GM23338 (cell line): ENCODE measurements at regions not wholly inside any gene's neighbourhood (a gene's known extent, or its start where the extent isn't known, plus 50 kb on each side); places are given as distances from the start of the nearest gene placed in this dataset.

Experiments
- ATAC-seq: fragments of 200-7000 bp; cut with Tn5 transposase; 3 replicates; pipeline ENCODE4 v1.9.1; 2020
- DNase-seq: peaks from one replicate; pipeline ENCODE4 v3.0.0-alpha.2; 2015; ENCODE audit warnings: low spot score
- H2AFZ ChIP-seq: fragments of 200-600 bp; sonication (generic); 2 replicates; pipeline ENCODE4 v1.8.0; 2016; ENCODE audit warnings: antibody characterized with exemption, mild to moderate bottlenecking, moderate library complexity
- H3F3A ChIP-seq: fragments of 200-600 bp; sonication (generic); replicated peaks from 2 replicates; pipeline ENCODE4 v1.8.0; 2017; ENCODE audit warnings: antibody characterized with exemption, mixed run types, low read depth
- H3K27ac ChIP-seq: fragments of 200-600 bp; sonication (generic); 2 replicates; pipeline ENCODE4 v1.6.1; 2016; ENCODE audit warnings: low read depth
- H3K27me3 ChIP-seq: fragments of 200-600 bp; sonication (generic); 2 replicates; pipeline ENCODE4 v1.8.0; 2016; ENCODE audit warnings: mild to moderate bottlenecking, mixed run types, moderate library complexity; ENCODE audit not compliant: insufficient read depth
- H3K36me3 ChIP-seq: fragments of 200-600 bp; sonication (generic); 2 replicates; pipeline ENCODE4 v1.8.0; 2016; ENCODE audit warnings: mild to moderate bottlenecking; ENCODE audit not compliant: insufficient read depth
- H3K4me1 ChIP-seq: fragments of 200-600 bp; sonication (generic); 2 replicates; pipeline ENCODE4 v1.8.0; 2016; ENCODE audit warnings: mild to moderate bottlenecking, moderate library complexity; ENCODE audit not compliant: insufficient read depth
- H3K4me2 ChIP-seq: fragments of 200-600 bp; sonication (generic); 2 replicates; pipeline ENCODE4 v1.7.1; 2017; ENCODE audit warnings: mixed run types
- H3K4me3 ChIP-seq: fragments of 200-600 bp; sonication (generic); 2 replicates; pipeline ENCODE4 v1.6.1; 2016; ENCODE audit warnings: mixed run types
- H3K79me2 ChIP-seq: fragments of 200-600 bp; sonication (generic); replicated peaks from 2 replicates; pipeline ENCODE4 v1.8.0; 2017; ENCODE audit warnings: mild to moderate bottlenecking; ENCODE audit not compliant: insufficient read depth
- H3K9me2 ChIP-seq: fragments of 200-600 bp; sonication (generic); 2 replicates; pipeline ENCODE4 v1.8.0; 2017; ENCODE audit not compliant: insufficient read depth
- H4K20me1 ChIP-seq: fragments of 200-600 bp; sonication (generic); replicated peaks from 2 replicates; pipeline ENCODE4 v1.8.0; 2017; ENCODE audit warnings: mild to moderate bottlenecking; ENCODE audit not compliant: insufficient read depth
- H3K27ac Mint-ChIP-seq: 2 replicates; pipeline ENCODE4 v1.8.0; 2020; ENCODE audit warnings: inconsistent platforms, mild to moderate bottlenecking, moderate library complexity, mixed read lengths
- H3K27me3 Mint-ChIP-seq: 3 replicates; pipeline ENCODE4 v1.8.0; 2022; ENCODE audit warnings: low read depth, mild to moderate bottlenecking, moderate library complexity, mixed read lengths, inconsistent platforms; ENCODE audit not compliant: insufficient read depth, poor library complexity
- H3K36me3 Mint-ChIP-seq: 3 replicates; pipeline ENCODE4 v1.8.0; 2021; ENCODE audit warnings: low read depth, mild to moderate bottlenecking, inconsistent platforms, moderate library complexity, mixed read lengths
- H3K4me1 Mint-ChIP-seq: 3 replicates; pipeline ENCODE4 v1.8.0; 2020; ENCODE audit warnings: mild to moderate bottlenecking, inconsistent platforms, mixed read lengths
- H3K4me3 Mint-ChIP-seq: 3 replicates; pipeline ENCODE4 v1.8.0; 2021; ENCODE audit warnings: moderate library complexity, mild to moderate bottlenecking, inconsistent platforms, mixed read lengths
- H3K9me3 Mint-ChIP-seq: 3 replicates; pipeline ENCODE4 v1.8.0; 2020; ENCODE audit warnings: moderate library complexity, mild to moderate bottlenecking, inconsistent platforms, mixed read lengths
- CREB1 ChIP-seq: fragments of 250-450 bp; sonication (Bioruptor Pico); IDR thresholded peaks from 2 replicates; pipeline ENCODE4 v1.5.0; 2020; ENCODE audit warnings: low read depth, mild to moderate bottlenecking, moderate library complexity
- CTCF ChIP-seq, 2 experiments: fragments of 200-600 bp in 1 of 2; sonication (generic) in 1 of 2; conservative IDR thresholded peaks; 2 replicates each; pipeline versions ENCODE4 v1.5.1 to v1.6.1; 2016 to 2017; ENCODE audit warnings: antibody characterized with exemption in 2 of 2, low read depth in 2 of 2, mild to moderate bottlenecking in 2 of 2, moderate library complexity in 1 of 2
- ETS1 ChIP-seq: IDR thresholded peaks from 2 replicates; pipeline ENCODE4 v1.6.1; 2016; ENCODE audit warnings: antibody characterized with exemption
- EZH2 ChIP-seq: fragments of 200-600 bp; sonication (generic); IDR thresholded peaks from one replicate; pipeline ENCODE4 v1.8.0; 2017; ENCODE audit warnings: antibody characterized with exemption, mild to moderate bottlenecking, low read depth; ENCODE audit not compliant: unreplicated experiment
- EZH2phosphoT487 ChIP-seq: fragments of 200-600 bp; sonication (generic); IDR thresholded peaks from one replicate; pipeline ENCODE4 v1.8.1; 2018; ENCODE audit warnings: antibody characterized with exemption; ENCODE audit not compliant: unreplicated experiment
- JUNB ChIP-seq: IDR thresholded peaks from one replicate; pipeline ENCODE4 v1.6.1; 2016; ENCODE audit warnings: antibody characterized with exemption; ENCODE audit not compliant: unreplicated experiment
- NANOG ChIP-seq: IDR thresholded peaks from 2 replicates; pipeline ENCODE4 v1.6.1; 2016; ENCODE audit warnings: antibody characterized with exemption, borderline replicate concordance
- POLR2AphosphoS5 ChIP-seq: IDR thresholded peaks from 2 replicates; pipeline ENCODE4 v1.6.1; 2016; ENCODE audit warnings: antibody characterized with exemption, low read depth
- REST ChIP-seq: IDR thresholded peaks from one replicate; pipeline ENCODE4 v1.6.1; 2018; ENCODE audit warnings: antibody characterized with exemption; ENCODE audit not compliant: unreplicated experiment
- STAT1 ChIP-seq: IDR thresholded peaks from one replicate; pipeline ENCODE4 v1.6.1; 2016; ENCODE audit warnings: antibody characterized with exemption; ENCODE audit not compliant: unreplicated experiment
- ZNF114 ChIP-seq: fragments of 250-450 bp; sonication (Bioruptor Pico); IDR thresholded peaks from 2 replicates; pipeline ENCODE4 v1.5.0; 2020; ENCODE audit warnings: mild to moderate bottlenecking, moderate library complexity
- ZNF331 ChIP-seq: fragments of 250-450 bp; sonication (Bioruptor Pico); IDR thresholded peaks from 2 replicates; pipeline ENCODE4 v1.5.0; 2020; ENCODE audit warnings: low read depth, mild to moderate bottlenecking, moderate library complexity
- ZNF462 ChIP-seq: fragments of 250-450 bp; sonication (Bioruptor Pico); IDR thresholded peaks from 2 replicates; pipeline ENCODE4 v1.5.0; 2020; ENCODE audit warnings: mild to moderate bottlenecking, moderate library complexity

GRCh38 chr18:30527917-30528316, 514.6 kb downstream of the DSC3 start:
- Histone ChIP-seq H4K20me1 (no peaks in the 10 kb centered on the region), H3K4me3 (no peak overlapping the region), H3K79me2 (no peaks in the 10 kb centered on the region), H3F3A (no peaks in the 10 kb centered on the region), H3K4me1 (peaks cover 13% of the 10 kb centered on the region), H3K27ac (no peak overlapping the region), H3K27me3 (no peaks in the 10 kb centered on the region), H2AFZ (no peak overlapping the region), H3K9me2 (no peaks in the 10 kb centered on the region), H3K36me3 (no peaks in the 10 kb centered on the region), H3K4me2 (no peak overlapping the region)
- no peak for DNase-seq
- Mint-ChIP-seq H3K4me3 (no peak overlapping the region), H3K4me1 (peaks cover 19% of the 10 kb centered on the region), H3K36me3 (no peaks in the 10 kb centered on the region), H3K27ac (no peak overlapping the region), H3K27me3 (peaks cover 1% of the 10 kb centered on the region), H3K9me3 (no peaks in the 10 kb centered on the region)
- no peak for ATAC-seq
- no peak for TF ChIP-seq JUNB
- TF ChIP-seq ZNF462 (CRISPR knock-in tag): no peak
- no peak for TF ChIP-seq ZNF331 (CRISPR knock-in tag)
- TF ChIP-seq EZH2phosphoT487: no peak
- TF ChIP-seq ETS1: no peak
- TF ChIP-seq NANOG: no peak
- TF ChIP-seq ZNF114 (CRISPR knock-in tag): no peak
- TF ChIP-seq REST: no peak
- no peak for TF ChIP-seq EZH2
- TF ChIP-seq POLR2AphosphoS5: no peak
- TF ChIP-seq STAT1: no peak
- TF ChIP-seq CTCF (conservative IDR thresholded peaks at IDR 0.05; ENCODE audit: low read depth in 2 of 2): no peak
- no peak for TF ChIP-seq CREB1
